HCT116 (cell line): ENCODE measurements at regions not wholly inside any gene's neighbourhood (a gene's known extent, or its start where the extent isn't known, plus 50 kb on each side); places are given as distances from the start of the nearest gene placed in this dataset.

Experiments
- ATAC-seq: fragments of 200-7000 bp; cut with Tn5 transposase; 2 replicates; pipeline ENCODE4 v1.9.1; 2020; ENCODE audit warnings: mild to moderate bottlenecking, moderate library complexity
- BruUV-seq: library from RNA; stranded (reverse); fragments of 400-500 nt; replicated peaks from 2 replicates; lab custom pipeline; 2021; lab: Mats Ljungman, UMichigan
- CTCF ChIA-PET: fragments of 300-600 bp; sonication (Branson Sonifier 250); formaldehyde crosslinking; loops from one replicate; lab custom pipeline; 2021; ENCODE audit warnings: antibody characterized with exemption; lab: Charles Lee
- POLR2A ChIA-PET: fragments of 300-600, 350-600 bp; sonication (Branson Sonifier 250); formaldehyde crosslinking; loops from one replicate; lab custom pipeline; 2021; ENCODE audit warnings: antibody characterized with exemption; lab: Charles Lee
- RAD21 ChIA-PET, 2 experiments: fragments of 300-600 bp; sonication (Branson Sonifier 250); formaldehyde crosslinking; loops; one replicate each; lab custom pipeline; 2023; ENCODE audit warnings: low total read pairs in 2 of 2; ENCODE audit not compliant: uncharacterized antibody in 2 of 2, unreplicated experiment in 2 of 2, low non-redundant PET in 1 of 2; lab: Charles Lee
- DNase-seq: peaks from one replicate; pipeline ENCODE4 v3.0.0-alpha.2; 2010; ENCODE audit warnings: low read depth, low spot score
- H2AFZ ChIP-seq: fragments of 200-600 bp; shearing (Covaris generic), sonication (generic); 2 replicates; pipeline ENCODE4 v1.6.1; 2017; ENCODE audit warnings: low read depth, mixed run types, mixed read lengths, antibody characterized with exemption, low read length; ENCODE audit not compliant: poor library complexity, severe bottlenecking
- H3K27ac ChIP-seq: 2 replicates; pipeline ENCODE4 v1.5.1; 2012; ENCODE audit warnings: low read depth, low read length
- H3K27me3 ChIP-seq: fragments of 200-600 bp; sonication (generic); 2 replicates; pipeline ENCODE4 v1.6.1; 2016; ENCODE audit warnings: mixed run types, low read length, mixed read lengths; ENCODE audit not compliant: insufficient read depth
- H3K36me3 ChIP-seq, 2 experiments: fragments of 200-500 bp in 1 of 2; fragments of 200-600 bp in 1 of 2; sonication (Bioruptor generic) in 1 of 2; sonication (generic) in 1 of 2; 2 replicates each; pipeline versions ENCODE4 v1.5.1 to v1.6.1; 2014 to 2016; ENCODE audit warnings: low read length in 2 of 2, inconsistent platforms in 1 of 2, mixed read lengths in 1 of 2, mixed run types in 1 of 2; ENCODE audit not compliant: insufficient read depth in 2 of 2, control insufficient read depth in 1 of 2
- H3K4me1 ChIP-seq, 2 experiments: fragments of 200-600 bp in 1 of 2; sonication (generic) in 1 of 2; 2 replicates each; pipeline versions ENCODE4 v1.5.1 to v1.6.1; 2012 to 2017; ENCODE audit warnings: low read length in 2 of 2, inconsistent platforms in 1 of 2, mild to moderate bottlenecking in 1 of 2, mixed read lengths in 1 of 2, mixed run types in 1 of 2, moderate library complexity in 1 of 2; ENCODE audit not compliant: insufficient read depth in 2 of 2, control insufficient read depth in 1 of 2
- H3K4me2 ChIP-seq: fragments of 200-600 bp; sonication (generic); 2 replicates; pipeline ENCODE4 v1.6.1; 2017; ENCODE audit warnings: mixed run types, low read length, mixed read lengths
- H3K4me3 ChIP-seq, 2 experiments: fragments of 200-600 bp in 1 of 2; sonication (generic) in 1 of 2; replicated peaks in 1 of 2; 2 replicates each; pipeline ENCODE4 v1.5.1; 2011 to 2016; ENCODE audit warnings: low read length in 2 of 2, control low read depth in 1 of 2, low read depth in 1 of 2, mild to moderate bottlenecking in 1 of 2, mixed read lengths in 1 of 2, mixed run types in 1 of 2
- H3K79me2 ChIP-seq: fragments of 200-600 bp; sonication (generic); 2 replicates; pipeline ENCODE4 v1.6.1; 2017; ENCODE audit warnings: mild to moderate bottlenecking, mixed run types, low read length, moderate library complexity, mixed read lengths; ENCODE audit not compliant: insufficient read depth
- H3K9ac ChIP-seq: fragments of 200-600 bp; sonication (generic); 2 replicates; pipeline ENCODE4 v1.6.1; 2016; ENCODE audit warnings: low read length, mixed read lengths
- H3K9me2 ChIP-seq: fragments of 200-600 bp; sonication (generic), shearing (Covaris generic); 2 replicates; pipeline ENCODE4 v1.6.1; 2017; ENCODE audit warnings: mixed run types, mild to moderate bottlenecking, moderate library complexity; ENCODE audit not compliant: insufficient read depth
- H3K9me3 ChIP-seq, 2 experiments: fragments of 200-500 bp in 1 of 2; fragments of 200-600 bp in 1 of 2; sonication (Bioruptor generic) in 1 of 2; sonication (generic) in 1 of 2; 2 replicates each; pipeline ENCODE4 v1.6.1; 2014 to 2017; ENCODE audit warnings: low read length in 2 of 2, mixed read lengths in 2 of 2, inconsistent platforms in 1 of 2, low read depth in 1 of 2, mild to moderate bottlenecking in 1 of 2, mixed run types in 1 of 2, moderate library complexity in 1 of 2; ENCODE audit not compliant: control insufficient read depth in 1 of 2, insufficient read depth in 1 of 2
- H4K20me1 ChIP-seq: fragments of 200-600 bp; sonication (generic), shearing (Covaris generic); 2 replicates; pipeline ENCODE4 v1.6.1; 2017; ENCODE audit warnings: mixed run types, mild to moderate bottlenecking, moderate library complexity; ENCODE audit not compliant: insufficient read depth
- ATF3 ChIP-seq: IDR thresholded peaks from 2 replicates; pipeline ENCODE4 v1.6.1; 2012
- CEBPB ChIP-seq: IDR thresholded peaks from 2 replicates; pipeline ENCODE4 v1.6.1; 2012; ENCODE audit warnings: low read depth
- CTCF ChIP-seq, 3 experiments: fragments of 200-600 bp in 1 of 3; sonication (generic) in 1 of 3; IDR thresholded peaks in 2 of 3; conservative IDR thresholded peaks in 1 of 3; 2 replicates each; pipeline ENCODE4 v1.5.1; 2012 to 2017; ENCODE audit warnings: low read depth in 2 of 3, low read length in 2 of 3, antibody characterized with exemption in 1 of 3, borderline replicate concordance in 1 of 3, control low read depth in 1 of 3, mild to moderate bottlenecking in 1 of 3, mixed read lengths in 1 of 3, mixed run types in 1 of 3, moderate library complexity in 1 of 3; ENCODE audit not compliant: insufficient read depth in 1 of 3
- ELF1 ChIP-seq: IDR thresholded peaks from 2 replicates; pipeline ENCODE4 v1.6.1; 2012; ENCODE audit warnings: low read depth, borderline replicate concordance
- EZH2 ChIP-seq: fragments of 200-600 bp; sonication (generic); IDR thresholded peaks from 2 replicates; pipeline ENCODE4 v1.6.1; 2017; ENCODE audit warnings: antibody characterized with exemption, mixed run types
- EZH2phosphoT487 ChIP-seq: fragments of 200-600 bp; IDR thresholded peaks from 2 replicates; pipeline ENCODE4 v1.6.1; 2018; ENCODE audit warnings: antibody characterized with exemption, borderline replicate concordance
- FOSL1 ChIP-seq: IDR thresholded peaks from 2 replicates; pipeline ENCODE4 v1.6.1; 2012; ENCODE audit warnings: low read depth
- JUND ChIP-seq: IDR thresholded peaks from 2 replicates; pipeline ENCODE4 v1.6.1; 2012
- MAX ChIP-seq: IDR thresholded peaks from 2 replicates; pipeline ENCODE4 v1.6.1; 2012
- POLR2A ChIP-seq: IDR thresholded peaks from 2 replicates; pipeline ENCODE4 v1.7.0; 2011; ENCODE audit warnings: borderline replicate concordance; ENCODE audit not compliant: insufficient read depth, insufficient read length; ENCODE audit errors: extremely low read depth
- RAD21 ChIP-seq: IDR thresholded peaks from 2 replicates; pipeline ENCODE4 v1.6.1; 2012; ENCODE audit warnings: low read depth, mild to moderate bottlenecking
- SIN3A ChIP-seq: IDR thresholded peaks from 2 replicates; pipeline ENCODE4 v1.6.1; 2012; ENCODE audit warnings: low read depth
- SRF ChIP-seq: IDR thresholded peaks from 2 replicates; pipeline ENCODE4 v1.6.1; 2012; ENCODE audit warnings: low read depth
- TCF7L2 ChIP-seq: IDR thresholded peaks from 2 replicates; pipeline ENCODE4 v1.7.0; 2011; ENCODE audit warnings: borderline replicate concordance, inconsistent platforms; ENCODE audit not compliant: insufficient read depth, insufficient read length; ENCODE audit errors: extremely low read depth
- ZBTB33 ChIP-seq: IDR thresholded peaks from 2 replicates; pipeline ENCODE4 v1.6.1; 2011; ENCODE audit warnings: mild to moderate bottlenecking, low read length, moderate library complexity; ENCODE audit not compliant: insufficient replicate concordance; ENCODE audit errors: extremely low read depth
- ZFX ChIP-seq: fragments of 450-650 bp; IDR thresholded peaks from 2 replicates; pipeline ENCODE4 v1.6.1; 2017
- ZNF274 ChIP-seq: fragments of 200-500 bp; sonication (Bioruptor generic); IDR thresholded peaks from 2 replicates; pipeline ENCODE4 v1.6.1; 2014; ENCODE audit warnings: mild to moderate bottlenecking, low read depth, low read length, inconsistent platforms
- intact Hi-C: fragments of 100-400 bp; cut with micrococcal nuclease; formaldehyde crosslinking; loops from 2 replicates; pipeline ENCODE4 v1.10.0; 2022

- BruUV-seq: no TSS peak
- Histone ChIP-seq H3K4me1 (no peaks in the 10 kb centered on the region), H3K36me3 (no peaks in the 10 kb centered on the region), H4K20me1 (no peaks in the 10 kb centered on the region), H3K9ac (no peak overlapping the region), H3K9me2 (no peaks in the 10 kb centered on the region), H3K79me2 (no peaks in the 10 kb centered on the region), H3K4me2 (no peak overlapping the region), H3K27ac (no peak overlapping the region), H3K9me3 (peaks cover 6 to 29% of the 10 kb centered on the region in 2 experiments; a peak in 3 of 4 replicates), H2AFZ (no peak overlapping the region), H3K4me3 (no peak overlapping the region), H3K27me3 (no peaks in the 10 kb centered on the region)
- intact Hi-C loops: no loop called here
- POLR2A ChIA-PET: no interaction called here
- ATAC-seq (no peak), DNase-seq (no peak)
- TF ChIP-seq RAD21 (no peak), ELF1 (no peak), ATF3 (no peak), EZH2 (no peak), ZFX (no peak), SRF (no peak)
- CTCF ChIA-PET: no interaction called here
- RAD21 ChIA-PET: no interaction called here
These were observed 680.1 kb downstream of the EPHA3 start for GRCh38 chr3:89787485-89787884.

- BruUV-seq: no TSS peak
- CTCF ChIA-PET: no interaction called here
- no peak for DNase-seq
- TF ChIP-seq JUND: no peak
- TF ChIP-seq SIN3A: no peak
- no peak for TF ChIP-seq POLR2A
- no peak for TF ChIP-seq SRF
- no peak for TF ChIP-seq ZBTB33
- no peak for TF ChIP-seq FOSL1
- TF ChIP-seq TCF7L2: no peak
- no peak for TF ChIP-seq MAX
- TF ChIP-seq EZH2: no peak
- no peak for TF ChIP-seq ZFX
- TF ChIP-seq ZNF274: no peak
- no peak for TF ChIP-seq CTCF (IDR thresholded peaks at IDR 0.05 in 2 of 3, conservative IDR thresholded peaks at IDR 0.05 in 1 of 3; ENCODE audit: borderline replicate concordance in 1 of 3, insufficient read depth in 1 of 3, low read depth in 2 of 3, low read length in 2 of 3)
- TF ChIP-seq CEBPB: no peak
- no peak for TF ChIP-seq EZH2phosphoT487
- TF ChIP-seq RAD21: no peak
- TF ChIP-seq ELF1: no peak
- TF ChIP-seq ATF3: no peak
These were observed 680.6 kb downstream of the EPHA3 start for GRCh38 chr3:89787979-89788378.

More at GRCh38 chr3:89787979-89788378, 680.6 kb downstream of the EPHA3 start:
- H3K4me2 ChIP-seq: no peak overlapping the region
- ATAC-seq: no peak
- peaks cover 6 to 30% of the 10 kb centered on the region in 2 experiments; a peak in 3 of 4 replicates for H3K9me3 ChIP-seq
- H4K20me1 ChIP-seq: no peaks in the 10 kb centered on the region
- H3K27ac ChIP-seq: no peak overlapping the region
- H3K4me3 ChIP-seq: no peak overlapping the region
- H3K36me3 ChIP-seq: no peaks in the 10 kb centered on the region
- no peaks in the 10 kb centered on the region for H3K9me2 ChIP-seq
- ChIA-PET RAD21 (no interaction called here), POLR2A (no interaction called here)
- H3K27me3 ChIP-seq: no peaks in the 10 kb centered on the region
- no peaks in the 10 kb centered on the region for H3K79me2 ChIP-seq
- H2AFZ ChIP-seq: no peak overlapping the region
- no peak overlapping the region for H3K9ac ChIP-seq
- intact Hi-C loops: no loop called here
- no peaks in the 10 kb centered on the region for H3K4me1 ChIP-seq
